ENCODE measurements at regions not wholly inside any gene's neighbourhood (a gene's known extent, or its start where the extent isn't known, plus 50 kb on each side); places are given as distances from the start of the nearest gene placed in this dataset.

- no peak for TF ChIP-seq YY1 (IDR thresholded peaks at IDR 0.05; ENCODE audit: insufficient read depth, insufficient read length)
- no peak for TF ChIP-seq ZNF274 (IDR thresholded peaks at IDR 0.05; ENCODE audit: low read depth, low read length)
- TF ChIP-seq SUZ12 (IDR thresholded peaks at IDR 0.05; ENCODE audit: extremely low read depth, insufficient read depth, insufficient read length), result no peak
These were observed 218.9 kb upstream of the GYPC start for GRCh38 chr2:126437016-126437415.
